ENCODE measurements at regions not wholly inside any gene's neighbourhood (a gene's known extent, or its start where the extent isn't known, plus 50 kb on each side); places are given as distances from the start of the nearest gene placed in this dataset.
"Not testable (repeated sequence)": the region's sequence is repeated elsewhere in the genome, so short reads cannot be mapped to it uniquely, and the experiment has no call there.

GRCh38 chrX:140633105-140633504 is 76.5 kb upstream of the LINC00632 start:
- H3K4me3 ChIP-seq (ENCODE audit: low read depth, low read length); DNase-seq (ENCODE audit: low read depth); H3K36me3 ChIP-seq (ENCODE audit: control insufficient read depth, insufficient read depth, low read length); H3K27me3 ChIP-seq (ENCODE audit: control insufficient read depth, insufficient read depth, low read length): not testable (repeated sequence)

- DNase-seq (ENCODE audit: low read depth), result no peak
- no peak overlapping the region for H3K4me3 ChIP-seq (ENCODE audit: low read depth, low read length)
- TF ChIP-seq CTCF (IDR thresholded peaks at IDR 0.05; ENCODE audit: insufficient read depth, low read length, poor library complexity, severe bottlenecking), result no peak
- no peaks in the 10 kb centered on the region for H3K36me3 ChIP-seq (ENCODE audit: control insufficient read depth, insufficient read depth, low read length)
- H3K27me3 ChIP-seq (ENCODE audit: control insufficient read depth, insufficient read depth, low read length), result no peaks in the 10 kb centered on the region
These were observed 101.4 kb upstream of the LINC00632 start for GRCh38 chrX:140608111-140608510.

- TF ChIP-seq CTCF (IDR thresholded peaks at IDR 0.05; ENCODE audit: insufficient read depth, low read length, poor library complexity, severe bottlenecking), result no peak
- H3K27me3 ChIP-seq (ENCODE audit: control insufficient read depth, insufficient read depth, low read length), result no peaks in the 10 kb centered on the region
- DNase-seq (ENCODE audit: low read depth), result no peak
- H3K36me3 ChIP-seq (ENCODE audit: control insufficient read depth, insufficient read depth, low read length), result no peaks in the 10 kb centered on the region
- no peak overlapping the region for H3K4me3 ChIP-seq (ENCODE audit: low read depth, low read length)
These were observed 97.3 kb upstream of the SOX3 start for GRCh38 chrX:140602140-140602539.

- Histone ChIP-seq H3K27me3 (ENCODE audit: control insufficient read depth, insufficient read depth, low read length) (no peaks in the 10 kb centered on the region), H3K4me3 (ENCODE audit: low read depth, low read length) (no peak overlapping the region), H3K36me3 (ENCODE audit: control insufficient read depth, insufficient read depth, low read length) (no peaks in the 10 kb centered on the region)
- no peak for TF ChIP-seq CTCF (IDR thresholded peaks at IDR 0.05; ENCODE audit: insufficient read depth, low read length, poor library complexity, severe bottlenecking)
- no peak for DNase-seq (ENCODE audit: low read depth)
These were observed 95.0 kb upstream of the SOX3 start for GRCh38 chrX:140599851-140600250.

GRCh38 chrX:140589657-140590056 is 84.8 kb upstream of the SOX3 start:
- DNase-seq (ENCODE audit: low read depth), result no peak
- Histone ChIP-seq H3K4me3 (ENCODE audit: low read depth, low read length) (no peak overlapping the region), H3K27me3 (ENCODE audit: control insufficient read depth, insufficient read depth, low read length) (no peaks in the 10 kb centered on the region), H3K36me3 (ENCODE audit: control insufficient read depth, insufficient read depth, low read length) (no peaks in the 10 kb centered on the region)
- no peak for TF ChIP-seq CTCF (IDR thresholded peaks at IDR 0.05; ENCODE audit: insufficient read depth, low read length, poor library complexity, severe bottlenecking)

GRCh38 chrX:140586951-140587350 is 82.1 kb upstream of the SOX3 start:
- no peak for DNase-seq (ENCODE audit: low read depth)
- no peak for TF ChIP-seq CTCF (IDR thresholded peaks at IDR 0.05; ENCODE audit: insufficient read depth, low read length, poor library complexity, severe bottlenecking)
- Histone ChIP-seq H3K36me3 (ENCODE audit: control insufficient read depth, insufficient read depth, low read length) (no peaks in the 10 kb centered on the region), H3K27me3 (ENCODE audit: control insufficient read depth, insufficient read depth, low read length) (no peaks in the 10 kb centered on the region), H3K4me3 (ENCODE audit: low read depth, low read length) (no peak overlapping the region)

Data from kidney epithelial cell (primary cell).